Activated CD8-positive, alpha-beta memory T cell treated with anti-CD3 and anti-CD28 coated beads, Interleukin-2, amount 10 ng/mL, durations not matched to agents 7 days and 5 days (primary cell): ENCODE measurements at regions not wholly inside any gene's neighbourhood (a gene's known extent, or its start where the extent isn't known, plus 50 kb on each side); places are given as distances from the start of the nearest gene placed in this dataset.

ENCODE experiments used
- ATAC-seq: fragments of 150-1000 bp; cut with Tn5 transposase; one replicate; pipeline ENCODE4 v1.10.0; 2021; ENCODE audit warnings: moderate library complexity
- CTCF ChIA-PET: fragments of 350-600 bp; sonication (Branson Sonifier 250); formaldehyde crosslinking; loops from one replicate; lab custom pipeline; 2021; ENCODE audit warnings: antibody characterized with exemption; lab: Charles Lee
- DNase-seq: peaks from one replicate; pipeline ENCODE4 v3.0.0-alpha.2; 2020
- H3K27ac Mint-ChIP-seq: one replicate; pipeline ENCODE4 v1.8.0; 2021; ENCODE audit warnings: mild to moderate bottlenecking, mixed read lengths
- H3K27me3 Mint-ChIP-seq: one replicate; pipeline ENCODE4 v1.8.0; 2021; ENCODE audit warnings: mixed read lengths
- H3K36me3 Mint-ChIP-seq: one replicate; pipeline ENCODE4 v1.8.0; 2021; ENCODE audit warnings: mild to moderate bottlenecking, mixed read lengths
- H3K4me1 Mint-ChIP-seq: one replicate; pipeline ENCODE4 v1.8.0; 2021; ENCODE audit warnings: mixed read lengths
- H3K4me3 Mint-ChIP-seq: one replicate; pipeline ENCODE4 v1.8.0; 2021; ENCODE audit warnings: mild to moderate bottlenecking, moderate library complexity, mixed read lengths
- H3K9me3 Mint-ChIP-seq: one replicate; pipeline ENCODE4 v1.8.0; 2022; ENCODE audit warnings: low read depth, mixed read lengths

- no peak for ATAC-seq
- no peaks in the 10 kb centered on the region for H3K27me3 Mint-ChIP-seq
- H3K27ac Mint-ChIP-seq = no peak overlapping the region
- peaks cover 2% of the 10 kb centered on the region for H3K9me3 Mint-ChIP-seq
- H3K4me1 Mint-ChIP-seq = no peaks in the 10 kb centered on the region
- no peaks in the 10 kb centered on the region for H3K36me3 Mint-ChIP-seq
- DNase-seq = no peak
- CTCF ChIA-PET = no interaction called here
- H3K4me3 Mint-ChIP-seq = no peak overlapping the region
Observed at GRCh38 chr20:22698259-22698842, 114.0 kb upstream of the FOXA2 start.

- DNase-seq = no peak
- H3K27me3 Mint-ChIP-seq = no peaks in the 10 kb centered on the region
- CTCF ChIA-PET = no interaction called here
- peaks cover 2% of the 10 kb centered on the region for H3K9me3 Mint-ChIP-seq
- H3K4me3 Mint-ChIP-seq = no peak overlapping the region
- H3K36me3 Mint-ChIP-seq = no peaks in the 10 kb centered on the region
- no peak for ATAC-seq
- no peaks in the 10 kb centered on the region for H3K4me1 Mint-ChIP-seq
- H3K27ac Mint-ChIP-seq = no peak overlapping the region
Observed at GRCh38 chr20:22699396-22699795, 115.0 kb upstream of the FOXA2 start.

- H3K4me3 Mint-ChIP-seq = no peak overlapping the region
Observed at GRCh38 chr20:22700367-22700766, 116.0 kb upstream of the FOXA2 start.

GRCh38 chr20:22701679-22702308 lies 117.4 kb upstream of the FOXA2 start:
- no peak overlapping the region for H3K27ac Mint-ChIP-seq
- H3K4me3 Mint-ChIP-seq = no peak overlapping the region
- H3K9me3 Mint-ChIP-seq = peaks cover 2% of the 10 kb centered on the region
- DNase-seq (no peak), ATAC-seq (no peak)
- H3K27me3 Mint-ChIP-seq = no peaks in the 10 kb centered on the region
- H3K36me3 Mint-ChIP-seq = no peaks in the 10 kb centered on the region
- CTCF ChIA-PET = no interaction called here
- no peaks in the 10 kb centered on the region for H3K4me1 Mint-ChIP-seq

More at GRCh38 chr20:22700367-22700766, 116.0 kb upstream of the FOXA2 start:
- Mint-ChIP-seq H3K9me3 (peaks cover 2% of the 10 kb centered on the region), H3K27me3 (no peaks in the 10 kb centered on the region), H3K27ac (no peak overlapping the region), H3K36me3 (no peaks in the 10 kb centered on the region), H3K4me1 (no peaks in the 10 kb centered on the region)
- CTCF ChIA-PET = interaction anchor here (1.1 kb wide), 1 partner anchor 9 kb away, joined by 3 read pairs; no protein-coding TSS in a partner anchor
- DNase-seq = no peak
- no peak for ATAC-seq

GRCh38 chr20:22703843-22704242 lies 119.5 kb upstream of the FOXA2 start:
- Mint-ChIP-seq H3K4me1 (no peaks in the 10 kb centered on the region), H3K27me3 (no peaks in the 10 kb centered on the region), H3K9me3 (peaks cover 2% of the 10 kb centered on the region), H3K27ac (no peak overlapping the region), H3K4me3 (no peak overlapping the region), H3K36me3 (no peaks in the 10 kb centered on the region)
- ATAC-seq (no peak), DNase-seq (no peak)
- CTCF ChIA-PET = no interaction called here

- CTCF ChIA-PET = no interaction called here
- H3K27me3 Mint-ChIP-seq = no peaks in the 10 kb centered on the region
- no peaks in the 10 kb centered on the region for H3K36me3 Mint-ChIP-seq
- H3K4me3 Mint-ChIP-seq = no peak overlapping the region
- H3K27ac Mint-ChIP-seq = no peak overlapping the region
- ATAC-seq = no peak
- no peaks in the 10 kb centered on the region for H3K9me3 Mint-ChIP-seq
- DNase-seq = no peak
- no peaks in the 10 kb centered on the region for H3K4me1 Mint-ChIP-seq
Observed at GRCh38 chr20:22711971-22712755, 127.8 kb upstream of the FOXA2 start.

- Mint-ChIP-seq H3K9me3 (peaks cover 2% of the 10 kb centered on the region), H3K4me1 (no peaks in the 10 kb centered on the region), H3K27me3 (no peaks in the 10 kb centered on the region), H3K4me3 (no peak overlapping the region), H3K27ac (no peak overlapping the region), H3K36me3 (no peaks in the 10 kb centered on the region)
- DNase-seq (no peak), ATAC-seq (no peak)
- CTCF ChIA-PET = no interaction called here
Observed at GRCh38 chr20:22716821-22717351, 132.5 kb upstream of the FOXA2 start.

GRCh38 chr20:22717466-22717865 lies 133.1 kb upstream of the FOXA2 start:
- H3K9me3 Mint-ChIP-seq = peaks cover 2% of the 10 kb centered on the region
- no peak overlapping the region for H3K4me3 Mint-ChIP-seq
- no peaks in the 10 kb centered on the region for H3K27me3 Mint-ChIP-seq
- CTCF ChIA-PET = no interaction called here
- DNase-seq (no peak), ATAC-seq (no peak)
- no peaks in the 10 kb centered on the region for H3K4me1 Mint-ChIP-seq
- H3K36me3 Mint-ChIP-seq = no peaks in the 10 kb centered on the region
- H3K27ac Mint-ChIP-seq = no peak overlapping the region

- peaks cover 2% of the 10 kb centered on the region for H3K9me3 Mint-ChIP-seq
- no peaks in the 10 kb centered on the region for H3K27me3 Mint-ChIP-seq
- CTCF ChIA-PET = no interaction called here
- no peak for ATAC-seq
- no peak overlapping the region for H3K27ac Mint-ChIP-seq
- no peak overlapping the region for H3K4me3 Mint-ChIP-seq
- H3K36me3 Mint-ChIP-seq = no peaks in the 10 kb centered on the region
- H3K4me1 Mint-ChIP-seq = no peaks in the 10 kb centered on the region
- DNase-seq = no peak
Observed at GRCh38 chr20:22719167-22719591, 134.8 kb upstream of the FOXA2 start.

GRCh38 chr20:22720206-22720605 lies 135.8 kb upstream of the FOXA2 start:
- Mint-ChIP-seq H3K27me3 (no peaks in the 10 kb centered on the region), H3K4me3 (no peak overlapping the region), H3K9me3 (peaks cover 2% of the 10 kb centered on the region), H3K4me1 (no peaks in the 10 kb centered on the region), H3K27ac (no peak overlapping the region), H3K36me3 (no peaks in the 10 kb centered on the region)
- DNase-seq (no peak), ATAC-seq (no peak)
- CTCF ChIA-PET = no interaction called here

- CTCF ChIA-PET = no interaction called here
- no peaks in the 10 kb centered on the region for H3K27me3 Mint-ChIP-seq
- DNase-seq (no peak), ATAC-seq (no peak)
- H3K36me3 Mint-ChIP-seq = no peaks in the 10 kb centered on the region
- peaks cover 2% of the 10 kb centered on the region for H3K9me3 Mint-ChIP-seq
- no peaks in the 10 kb centered on the region for H3K4me1 Mint-ChIP-seq
- no peak overlapping the region for H3K27ac Mint-ChIP-seq
- no peak overlapping the region for H3K4me3 Mint-ChIP-seq
Observed at GRCh38 chr20:22722811-22723210, 138.4 kb upstream of the FOXA2 start.

GRCh38 chr20:22723659-22724058 lies 139.3 kb upstream of the FOXA2 start:
- CTCF ChIA-PET = no interaction called here
- ATAC-seq (no peak), DNase-seq (no peak)
- Mint-ChIP-seq H3K4me3 (no peak overlapping the region), H3K9me3 (peaks cover 2% of the 10 kb centered on the region), H3K4me1 (no peaks in the 10 kb centered on the region), H3K27me3 (no peaks in the 10 kb centered on the region), H3K36me3 (no peaks in the 10 kb centered on the region), H3K27ac (no peak overlapping the region)

- Mint-ChIP-seq H3K36me3 (no peaks in the 10 kb centered on the region), H3K4me3 (no peak overlapping the region)
- ATAC-seq = no peak
Observed at GRCh38 chr20:22728146-22728745, 143.9 kb upstream of the FOXA2 start.

More at GRCh38 chr20:22728146-22728745, 143.9 kb upstream of the FOXA2 start:
- DNase-seq = no peak
- Mint-ChIP-seq H3K27ac (no peak overlapping the region), H3K9me3 (no peaks in the 10 kb centered on the region), H3K27me3 (no peaks in the 10 kb centered on the region), H3K4me1 (no peaks in the 10 kb centered on the region)
- CTCF ChIA-PET = no interaction called here
